Caki2 (cell line): ENCODE measurements at regions not wholly inside any gene's neighbourhood (a gene's known extent, or its start where the extent isn't known, plus 50 kb on each side); places are given as distances from the start of the nearest gene placed in this dataset.
"Not testable (repeated sequence)": the region's sequence is repeated elsewhere in the genome, so short reads cannot be mapped to it uniquely, and the experiment has no call there.

ENCODE experiments used
- DNase-seq: peaks from one replicate; pipeline ENCODE4 v3.0.0-alpha.2; 2015; ENCODE audit warnings: low read depth
- in situ Hi-C: cut with HindIII; loops from 2 replicates; pipeline ENCODE4 v1.10.0; 2016; ENCODE audit warnings: low sequenced_read_pairs, low pct_unique_long_range_greater_than_20kb, mixed read lengths

DNA sequence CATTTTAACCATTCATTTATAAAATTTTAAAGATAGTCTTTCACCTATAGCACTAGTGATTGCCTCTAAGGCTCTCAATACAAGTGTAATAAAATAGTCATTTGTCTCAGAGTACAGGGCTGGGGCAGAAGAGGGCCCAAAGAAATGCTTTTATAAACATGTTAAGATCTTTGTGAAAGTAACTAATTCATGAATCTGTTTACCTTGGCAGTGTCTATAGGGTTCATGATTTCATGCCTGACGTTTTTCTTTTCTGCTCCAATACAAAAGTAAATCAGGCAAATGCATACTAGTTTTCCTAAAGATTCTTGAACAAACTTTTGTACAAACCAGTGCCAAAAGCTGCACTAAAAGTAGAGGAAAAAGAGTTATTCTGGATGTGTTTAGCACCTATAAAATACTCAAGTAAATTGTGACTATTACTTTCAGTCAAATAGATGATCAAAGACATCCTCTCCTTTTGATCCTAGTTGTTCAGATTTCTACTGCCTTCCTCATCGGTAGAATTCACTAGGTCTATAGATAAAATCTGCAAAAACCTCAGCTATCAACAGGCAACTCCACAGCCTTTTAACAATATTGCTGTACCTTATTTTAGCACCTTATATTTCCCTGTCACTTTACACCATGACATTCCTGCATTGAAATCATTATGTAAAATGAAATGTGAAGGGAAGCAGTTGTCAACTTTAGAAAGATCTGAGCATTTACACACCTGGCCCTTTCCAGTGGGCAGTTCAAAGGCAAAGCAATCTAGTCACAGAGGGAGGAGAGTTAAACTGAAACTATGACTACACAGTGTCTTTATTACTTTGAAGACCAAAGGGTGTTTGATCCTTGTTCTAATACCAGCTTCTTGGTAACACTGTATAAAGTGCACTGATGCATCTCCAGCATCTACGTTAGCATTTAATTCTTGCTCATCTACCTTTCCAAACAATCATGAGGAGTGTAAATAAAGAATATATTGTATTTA is 100.0 kb upstream of the MED13 start:
- in situ Hi-C loops, result no loop called here
- DNase-seq, result peak; percentile 59

DNA sequence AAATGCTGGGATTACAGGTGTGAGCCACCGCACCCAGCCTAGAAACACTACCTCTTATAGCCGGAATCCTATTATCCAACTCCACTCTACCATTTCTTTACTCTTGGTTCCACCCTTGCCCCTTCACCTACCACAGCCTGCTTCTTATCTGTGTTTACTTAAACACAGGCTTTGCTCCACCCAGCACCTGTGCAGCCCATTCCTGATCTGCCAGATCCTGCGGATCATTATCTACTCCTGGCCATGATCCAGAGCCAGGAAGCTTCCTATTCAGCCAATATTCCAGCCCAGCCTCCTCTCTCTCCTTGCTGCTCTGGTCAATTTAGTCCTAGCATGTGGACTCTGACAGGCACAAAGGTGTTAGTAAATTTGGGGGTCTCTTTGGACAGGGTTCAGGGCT is 98.8 kb upstream of the MED13 start:
- DNase-seq, result peak; percentile 46
- in situ Hi-C loops, result no loop called here

DNA sequence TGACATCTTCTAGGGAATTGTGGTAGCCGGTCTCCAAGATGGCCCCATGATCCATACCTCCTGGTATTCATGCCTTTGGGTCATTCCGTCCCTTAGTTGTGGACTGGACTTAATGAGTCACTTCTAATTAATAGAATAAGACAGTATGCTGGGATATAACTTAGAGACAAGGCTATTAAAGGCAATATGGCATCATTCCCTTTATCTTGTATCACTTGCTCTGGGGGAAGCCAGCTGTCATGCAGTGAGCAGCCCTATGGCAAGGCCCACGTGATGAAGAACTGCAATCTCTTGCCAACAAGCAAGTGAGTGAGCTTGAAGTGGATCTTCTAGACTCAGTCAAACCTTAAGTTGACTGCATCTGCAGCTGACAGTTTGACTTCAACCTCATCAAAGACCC is 97.8 kb upstream of the MED13 start:
- DNase-seq, result no peak
- in situ Hi-C loops, result no loop called here

DNA sequence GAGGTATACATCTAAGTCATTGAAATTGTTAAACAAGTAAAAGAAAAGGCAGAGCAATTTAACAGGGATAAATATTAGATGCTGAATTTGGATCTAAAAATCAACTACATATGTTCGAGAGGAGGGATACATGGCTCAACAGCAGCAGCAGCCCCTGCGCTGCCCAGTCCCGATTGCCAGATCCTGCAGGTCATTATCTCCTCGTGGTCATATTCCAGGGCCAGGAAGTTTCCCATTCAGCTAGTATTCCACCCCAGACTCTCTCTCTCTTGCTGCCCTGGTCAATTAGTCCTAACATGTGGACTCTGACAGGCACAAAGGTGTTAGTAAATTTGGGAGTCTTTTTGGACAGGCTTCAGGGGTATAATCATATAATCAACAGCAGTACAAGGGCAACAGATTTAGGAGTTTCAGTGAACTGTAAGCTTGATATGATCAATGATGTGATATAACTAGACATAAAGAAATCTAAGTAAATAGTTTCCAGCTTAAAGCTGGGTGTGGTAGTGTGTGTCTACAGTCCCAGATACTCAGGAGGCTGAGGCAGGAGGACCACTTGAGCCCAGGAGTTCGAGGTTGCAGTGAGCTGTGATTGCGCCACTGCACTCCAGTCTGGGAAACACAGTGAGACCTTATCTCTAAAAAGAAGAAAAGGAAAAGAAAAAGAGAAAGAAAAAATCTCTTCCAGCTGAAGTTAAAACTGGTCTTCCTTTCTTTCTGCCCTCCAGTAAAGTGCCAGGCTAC is 96.5 kb upstream of the MED13 start:
- DNase-seq, result no peak
- in situ Hi-C loops, result no loop called here

DNA sequence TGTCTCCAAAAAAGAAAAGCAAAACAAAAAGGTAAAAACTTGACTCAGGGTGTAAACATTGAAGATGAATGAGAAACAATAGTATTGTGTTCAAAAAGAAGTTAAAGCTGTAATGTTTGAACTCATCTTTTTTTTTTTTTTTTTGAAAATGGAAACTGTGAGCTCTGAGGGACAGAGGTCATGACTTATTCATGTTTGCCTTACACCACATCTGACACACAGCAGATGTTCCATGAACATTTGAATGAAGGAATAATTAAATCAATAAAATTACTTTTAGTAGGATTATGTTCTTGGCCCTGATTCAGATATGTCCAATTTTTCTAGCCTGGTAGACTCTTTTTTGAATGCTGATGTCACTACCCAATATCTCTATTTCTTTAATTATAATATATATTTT is 95.7 kb upstream of the MED13 start:
- in situ Hi-C loops, result no loop called here
- DNase-seq, result no peak

DNA sequence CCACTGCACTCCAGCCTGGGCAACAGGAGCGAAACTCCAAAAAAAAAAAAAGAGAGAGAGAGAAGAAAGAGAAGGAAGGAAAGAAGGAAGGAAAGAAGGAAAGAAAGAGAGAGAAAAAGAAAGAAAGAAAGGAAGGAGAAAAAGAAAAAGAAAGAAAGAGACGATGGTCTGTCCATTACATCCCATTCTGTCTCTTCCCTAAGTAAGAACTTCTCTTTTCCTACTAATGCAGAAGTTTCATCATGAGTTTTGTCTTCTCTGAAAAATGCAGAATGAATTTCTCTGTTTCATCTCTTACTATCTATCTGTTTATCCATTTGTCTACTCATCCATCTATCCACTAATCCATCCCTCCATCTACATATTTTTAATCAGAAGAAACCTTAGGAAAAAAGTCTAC is 94.9 kb upstream of the MED13 start:
- in situ Hi-C loops, result no loop called here
- no peak for DNase-seq

DNA sequence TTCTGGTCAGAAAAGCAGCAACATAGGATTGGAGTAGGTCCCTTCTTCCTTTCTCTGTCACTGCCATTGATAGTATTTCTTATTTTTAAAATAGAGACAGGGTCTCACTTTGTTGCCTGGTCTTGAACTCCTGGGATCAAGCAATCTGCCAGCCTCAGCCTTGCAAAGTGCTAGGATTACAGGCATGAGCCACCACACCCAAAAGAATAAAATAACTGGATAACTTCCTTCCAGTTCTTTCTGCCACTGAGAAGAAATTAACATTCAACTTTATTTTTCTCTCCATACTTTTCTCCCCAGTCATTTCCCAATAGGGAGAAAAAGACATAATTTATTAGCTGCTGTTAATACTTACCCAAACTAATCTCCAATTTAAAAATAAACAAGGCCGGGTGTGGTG is 91.9 kb upstream of the MED13 start:
- in situ Hi-C loops, result no loop called here

DNA sequence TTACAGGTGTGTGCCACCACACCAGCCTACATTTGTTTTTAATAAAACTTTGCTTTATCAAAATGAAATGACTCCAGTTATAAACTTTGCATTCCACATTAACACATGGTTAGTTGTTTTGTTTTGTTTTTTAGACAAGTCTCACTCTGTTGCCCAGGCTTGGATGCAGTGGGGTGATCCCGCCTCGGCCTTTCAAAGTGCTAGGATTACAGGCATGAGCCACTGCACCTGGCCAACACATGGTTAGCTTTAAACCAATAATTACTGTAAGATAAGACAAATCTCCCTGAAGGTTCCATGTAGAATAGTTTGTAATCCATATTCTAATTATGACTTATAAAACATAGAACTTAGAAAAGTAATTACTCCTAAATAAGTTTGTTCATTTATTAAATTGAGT is 89.8 kb upstream of the MED13 start:
- DNase-seq, result no peak
- in situ Hi-C loops, result no loop called here

More for the DNA sequence above, 91.9 kb upstream of the MED13 start:
- DNase-seq, result peak; percentile 37

DNA sequence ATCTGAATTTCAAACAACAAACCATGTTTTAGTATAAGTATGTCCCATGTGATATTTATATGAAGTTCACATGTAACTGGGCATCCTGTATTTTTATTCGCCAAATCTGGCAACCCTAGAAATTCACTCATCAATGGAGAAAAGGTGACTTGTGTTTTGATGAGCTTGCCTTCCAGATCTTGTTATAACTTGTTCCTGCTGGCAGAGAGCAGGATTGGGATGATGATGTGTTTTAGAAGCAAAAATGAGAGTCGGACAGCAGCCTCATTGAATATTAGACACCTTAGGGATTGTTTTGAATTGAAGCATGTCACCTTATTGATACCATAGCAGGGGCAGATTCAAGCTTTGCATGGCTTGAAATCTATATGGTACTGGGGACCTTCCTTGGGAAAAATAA is 85.4 kb upstream of the MED13 start:
- in situ Hi-C loops, result no loop called here

DNA sequence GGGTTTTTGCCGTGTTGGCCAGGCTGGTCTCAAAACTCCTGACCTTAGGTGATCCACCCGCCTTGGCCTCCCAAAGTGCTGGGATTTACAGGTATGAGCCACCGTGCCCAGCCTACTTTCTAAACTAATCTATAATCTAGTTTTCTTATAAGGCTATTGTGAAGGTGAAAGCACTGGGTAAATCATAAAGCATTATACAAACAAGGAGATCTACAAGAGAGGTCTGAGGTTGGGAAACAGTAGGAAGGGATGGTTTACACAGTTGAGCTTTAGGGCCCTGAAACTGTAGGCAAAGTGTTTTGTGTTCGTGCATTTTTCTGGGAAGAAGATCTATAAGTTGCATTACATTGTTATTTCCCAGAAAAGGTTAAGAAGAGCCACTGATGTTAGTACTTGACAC is 84.9 kb upstream of the MED13 start:
- in situ Hi-C loops, result no loop called here
- no peak for DNase-seq

More for the DNA sequence above, 85.4 kb upstream of the MED13 start:
- no peak for DNase-seq

DNA sequence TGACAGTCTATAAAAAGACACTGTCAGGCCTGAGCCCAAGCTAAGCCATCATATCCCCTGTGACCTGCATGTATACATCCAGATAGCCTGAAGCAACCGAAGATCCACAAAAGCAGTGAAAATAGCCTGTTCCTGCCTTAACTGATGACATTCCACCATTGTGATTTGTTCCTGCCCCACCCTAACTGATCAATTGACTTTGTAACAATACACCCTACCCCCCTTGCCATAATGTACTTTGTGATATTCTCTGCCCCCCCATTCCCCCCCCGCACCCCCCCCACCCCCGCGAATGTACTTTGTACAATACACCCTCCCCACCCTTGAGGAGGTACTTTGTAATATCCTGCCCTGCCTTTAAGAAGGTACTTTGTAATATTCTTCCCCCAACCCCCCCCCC is 82.2 kb upstream of the MED13 start:
- DNase-seq, result no peak
- in situ Hi-C loops, result no loop called here

DNA sequence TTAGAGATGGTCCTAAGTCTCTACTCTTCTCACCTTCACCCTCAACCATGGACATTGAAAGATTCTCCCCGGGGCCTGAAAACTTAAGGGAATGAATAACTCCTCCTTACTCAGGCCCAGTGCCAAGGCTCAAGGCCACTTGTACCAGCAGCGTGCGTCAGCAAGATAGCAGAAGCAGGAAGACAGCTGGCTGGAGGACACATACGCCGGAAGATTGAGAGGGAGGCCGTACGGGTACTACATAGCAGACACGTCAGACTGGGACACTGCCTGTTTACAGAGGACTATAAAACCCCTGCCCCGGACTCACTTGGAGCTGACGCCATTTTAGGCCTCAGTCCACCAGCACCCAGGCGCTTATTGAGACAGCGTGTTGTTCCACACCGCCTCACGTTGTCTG is 75.8 kb upstream of the MED13 start:
- no peak for DNase-seq
- in situ Hi-C loops, result no loop called here

DNA sequence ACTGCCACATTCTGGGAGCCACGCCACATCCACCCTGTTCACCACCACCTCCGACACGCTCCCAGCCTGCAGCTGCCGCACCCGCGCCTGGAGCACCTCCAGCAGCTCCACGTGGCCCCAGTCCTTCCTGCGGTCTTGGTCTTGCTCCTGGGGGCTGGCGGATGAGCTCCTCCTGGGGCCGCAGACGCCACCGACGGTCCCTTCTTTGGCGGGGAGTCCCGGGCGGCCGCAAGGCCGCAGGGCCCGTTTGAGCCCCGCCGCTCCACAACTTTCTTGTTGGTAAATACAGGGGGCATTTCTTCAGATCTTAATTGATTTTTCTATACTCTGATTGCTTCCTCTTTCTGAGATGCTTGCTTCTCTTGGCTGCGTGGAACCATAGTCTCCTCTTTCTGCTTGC is 75.3 kb upstream of the MED13 start:
- no peak for DNase-seq
- in situ Hi-C loops, result no loop called here

DNA sequence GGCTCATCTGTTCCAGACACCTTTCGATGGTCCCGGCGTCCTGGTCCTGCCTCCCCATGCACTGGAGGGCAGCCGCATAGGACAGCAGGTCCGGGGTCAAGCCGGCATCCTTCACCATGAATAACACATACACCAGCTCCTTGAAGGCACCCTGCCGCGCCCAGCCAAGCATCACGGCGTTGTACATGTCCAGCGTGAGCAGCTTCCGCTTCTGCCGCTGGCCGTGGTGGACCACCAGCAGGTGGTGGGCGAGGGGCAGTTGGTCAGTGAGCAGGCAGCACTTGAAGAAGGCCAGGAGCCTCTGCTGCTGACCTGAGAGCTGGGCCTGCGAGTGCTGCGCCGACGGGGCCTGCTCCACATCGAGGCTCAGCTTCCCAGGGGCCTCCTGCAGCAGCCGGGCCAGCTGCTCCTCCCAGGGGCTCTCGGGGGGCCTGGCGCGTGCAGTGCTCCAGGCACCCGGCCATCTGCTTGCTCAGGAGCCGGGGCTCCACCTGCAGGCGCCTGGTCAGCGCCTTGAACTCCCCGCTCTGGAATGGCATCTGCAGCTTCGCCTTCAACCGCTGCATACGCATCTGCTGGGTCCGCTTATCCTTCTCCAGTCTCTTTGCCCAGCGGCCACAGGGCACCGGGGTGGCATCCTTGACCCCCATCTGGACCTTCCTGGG is 74.7 kb upstream of the MED13 start:
- DNase-seq, result not testable (repeated sequence)

DNA sequence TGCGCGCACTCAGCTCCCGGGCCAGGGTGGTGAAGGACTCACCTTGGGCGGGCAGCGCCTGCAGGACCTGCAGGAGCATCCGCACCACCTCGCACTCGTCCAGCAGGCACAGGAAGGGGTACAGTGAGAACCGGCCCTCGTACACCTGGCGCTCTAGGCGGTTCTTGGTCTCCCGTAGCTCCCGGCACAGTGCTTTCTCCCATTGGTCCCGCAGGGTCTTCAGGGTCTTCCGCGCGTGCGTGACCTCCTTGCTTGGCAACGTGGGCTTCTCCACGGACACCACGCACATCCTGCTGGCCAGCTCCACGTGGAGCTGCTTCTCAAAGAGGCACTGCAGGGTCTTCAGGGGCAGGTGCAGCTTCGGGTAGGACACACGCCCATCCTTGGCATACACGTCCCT is 74.1 kb upstream of the MED13 start:
- in situ Hi-C loops, result no loop called here

More for the DNA sequence above, 74.7 kb upstream of the MED13 start:
- in situ Hi-C loops, result not testable (repeated sequence)

DNA sequence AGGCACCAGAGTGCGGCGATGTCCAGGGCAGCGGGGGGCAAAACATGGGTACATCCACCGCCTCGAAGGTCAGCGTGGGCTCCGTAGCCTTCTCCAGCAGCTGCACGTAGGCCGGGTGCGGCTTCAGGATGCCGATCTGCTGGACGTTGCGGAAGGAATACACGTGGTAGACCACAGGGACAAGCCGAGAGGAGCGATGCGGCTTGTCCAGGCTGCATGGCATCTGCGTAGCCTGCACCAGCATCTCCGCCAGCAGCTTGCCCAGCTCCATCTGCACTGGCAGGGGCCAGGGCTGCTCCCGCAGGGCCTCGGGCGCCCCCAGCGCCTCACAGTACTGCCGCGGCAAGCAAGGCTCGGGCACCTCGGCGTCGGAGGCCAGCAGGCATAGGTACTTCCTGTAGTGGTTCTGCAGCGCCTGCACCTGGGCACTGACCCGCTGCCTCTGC is 73.6 kb upstream of the MED13 start:
- in situ Hi-C loops, DNase-seq: not testable (repeated sequence)

More for the DNA sequence above, 74.1 kb upstream of the MED13 start:
- DNase-seq, result no peak

DNA sequence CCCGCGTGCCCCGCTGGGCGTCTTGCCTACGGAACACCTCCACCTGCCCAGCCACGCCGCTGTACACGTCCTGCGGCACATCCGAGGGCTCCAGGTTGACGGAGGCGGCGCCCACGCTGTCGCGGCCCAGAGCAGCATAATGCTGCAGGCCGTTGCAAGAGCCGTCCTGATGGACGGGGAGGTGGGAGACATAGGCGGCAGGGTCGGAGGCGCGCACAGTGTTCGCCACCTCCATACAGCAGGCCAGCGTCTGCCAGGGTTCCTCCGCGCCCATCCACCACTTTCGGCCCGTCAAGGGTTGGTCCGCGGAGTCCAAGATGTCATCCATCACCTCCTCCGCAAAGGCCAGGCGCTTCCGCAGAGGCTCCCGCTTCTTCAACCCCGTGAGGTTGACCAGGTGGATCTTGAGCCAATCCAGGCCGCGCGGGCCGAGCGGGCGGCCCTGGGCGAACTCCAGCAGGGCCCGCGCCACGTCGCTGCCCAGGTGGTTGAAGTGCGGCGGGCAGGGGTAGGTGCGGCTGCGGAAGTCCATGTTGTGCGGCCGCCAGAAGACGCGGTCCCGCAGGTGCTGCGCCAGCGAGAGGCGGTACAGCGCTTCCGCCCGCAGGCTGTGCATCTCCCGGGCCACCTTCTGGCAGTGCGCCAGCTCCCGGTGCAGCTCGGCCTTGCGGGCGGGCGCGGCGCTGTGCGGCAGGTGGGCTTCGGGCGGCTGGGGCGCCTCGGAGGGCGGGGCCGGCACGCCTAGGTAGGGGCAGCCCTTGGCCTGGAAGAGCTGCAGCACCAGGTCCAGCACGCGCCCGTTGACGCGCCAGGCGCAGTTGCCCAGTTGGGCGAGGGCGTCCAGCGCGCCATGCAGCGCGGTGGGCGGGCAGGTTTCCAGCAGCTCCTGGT is 72.9 kb upstream of the MED13 start:
- in situ Hi-C loops, DNase-seq: not testable (repeated sequence)
